ENCODE measurements at regions not wholly inside any gene's neighbourhood (a gene's known extent, or its start where the extent isn't known, plus 50 kb on each side); places are given as distances from the start of the nearest gene placed in this dataset.
"Not testable (repeated sequence)": the region's sequence is repeated elsewhere in the genome, so short reads cannot be mapped to it uniquely, and the experiment has no call there.

DNA sequence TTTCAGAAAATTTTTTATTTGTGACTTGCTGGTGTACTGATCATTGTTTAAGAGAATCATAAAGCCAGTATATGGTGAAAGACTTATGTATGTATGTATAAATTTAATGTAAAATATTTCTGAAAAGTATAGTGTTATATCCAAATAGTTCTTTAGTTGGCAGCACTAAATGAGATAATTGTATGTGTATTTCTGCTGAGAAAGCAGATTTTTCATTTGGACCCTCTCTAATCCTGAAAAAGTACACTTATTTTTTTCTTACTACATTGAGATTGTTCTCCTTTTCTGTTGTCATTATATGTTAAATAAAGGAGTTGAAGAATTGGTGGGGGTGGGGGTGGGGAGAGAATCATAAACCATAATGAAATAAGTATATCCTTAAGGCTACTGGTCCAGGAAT lies 324.9 kb upstream of the SUCLG2 start:
- H3K36me3 Mint-ChIP-seq (ENCODE audit: insufficient read depth) = no peaks in the 10 kb centered on the region
- no peaks in the 10 kb centered on the region for H3K9me3 Mint-ChIP-seq
- DNase-seq = no peak
- H3K27me3 Mint-ChIP-seq = no peaks in the 10 kb centered on the region
- H3K27ac Mint-ChIP-seq = no peak overlapping the region
- ATAC-seq (replicated peaks) = no peak
- H3K4me3 Mint-ChIP-seq = no peak overlapping the region
- no peaks in the 10 kb centered on the region for H3K4me1 Mint-ChIP-seq (ENCODE audit: low read depth in 2 of 2)

DNA sequence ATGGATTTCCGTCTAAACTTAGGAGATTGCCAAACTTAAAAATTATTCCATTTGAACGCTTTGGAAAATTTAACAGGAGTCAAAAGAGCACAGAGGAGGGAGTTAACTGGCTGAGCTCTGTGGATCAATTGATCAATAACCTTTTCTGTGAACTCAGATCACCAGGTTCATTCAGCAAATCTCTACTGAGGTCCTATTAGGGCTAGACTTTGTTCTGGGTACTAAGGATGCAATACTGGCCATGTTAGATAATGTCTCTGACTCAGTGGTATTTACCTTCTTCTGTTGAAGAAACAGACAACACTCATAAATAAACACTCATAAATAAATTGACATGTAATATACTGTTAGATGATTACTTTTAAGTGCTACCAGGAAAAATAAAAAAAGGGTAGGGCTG lies 323.4 kb upstream of the SUCLG2 start:
- Mint-ChIP-seq H3K4me3 (no peak overlapping the region), H3K27ac (no peak overlapping the region), H3K4me1 (ENCODE audit: low read depth in 2 of 2) (no peaks in the 10 kb centered on the region), H3K27me3 (no peaks in the 10 kb centered on the region), H3K36me3 (ENCODE audit: insufficient read depth) (no peaks in the 10 kb centered on the region), H3K9me3 (no peaks in the 10 kb centered on the region)
- ATAC-seq (replicated peaks) = no peak
- no peak for DNase-seq

DNA sequence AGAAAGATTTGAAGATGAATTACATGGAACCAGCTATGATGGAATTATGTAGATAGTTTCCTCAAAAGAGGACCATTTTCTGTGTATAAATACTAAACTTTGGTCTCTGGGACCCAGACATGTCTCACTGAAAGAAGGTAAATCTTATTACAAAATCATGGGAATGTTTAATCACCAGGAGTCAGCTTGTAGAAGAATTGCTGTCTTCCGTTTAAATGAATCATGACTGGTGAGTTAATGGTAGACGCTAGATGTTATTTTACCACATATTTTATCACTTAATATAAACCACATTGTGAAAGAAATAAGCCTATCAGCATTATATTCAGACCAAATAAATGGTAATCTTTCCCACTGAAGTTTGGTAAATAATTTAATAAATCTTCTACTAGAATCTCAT lies 322.3 kb upstream of the SUCLG2 start:
- Mint-ChIP-seq H3K4me3 (no peak overlapping the region), H3K4me1 (ENCODE audit: low read depth in 2 of 2) (no peaks in the 10 kb centered on the region), H3K36me3 (ENCODE audit: insufficient read depth) (no peaks in the 10 kb centered on the region), H3K27ac (no peak overlapping the region), H3K9me3 (no peaks in the 10 kb centered on the region), H3K27me3 (no peaks in the 10 kb centered on the region)
- DNase-seq (no peak), ATAC-seq (replicated peaks) (no peak)

DNA sequence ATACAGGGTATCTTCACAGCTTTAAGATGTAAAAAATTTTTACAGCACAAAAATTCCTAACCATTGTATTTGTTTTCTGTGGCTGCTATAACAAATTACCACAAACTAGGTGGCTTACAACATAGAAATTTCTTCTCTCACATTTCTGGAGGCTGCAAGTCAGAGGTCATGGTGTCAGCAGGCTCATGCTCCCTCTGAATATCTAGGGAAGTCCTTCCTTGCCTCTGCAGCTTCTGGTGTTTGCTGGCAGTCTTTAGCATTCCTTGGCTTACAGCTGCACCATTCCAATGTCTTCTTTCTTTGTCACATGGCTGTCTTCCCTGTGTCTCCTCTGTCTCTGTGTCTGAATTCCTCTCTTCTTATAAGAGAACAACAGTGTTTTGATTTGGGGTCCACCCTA lies 310.2 kb upstream of the SUCLG2 start:
- H3K27ac Mint-ChIP-seq = no peak overlapping the region
- peaks cover 0 to 9% of the 10 kb centered on the region in 2 donors for H3K27me3 Mint-ChIP-seq
- no peaks in the 10 kb centered on the region for H3K4me1 Mint-ChIP-seq (ENCODE audit: low read depth in 2 of 2)
- DNase-seq (no peak), ATAC-seq (replicated peaks) (no peak)
- H3K36me3 Mint-ChIP-seq (ENCODE audit: insufficient read depth) = no peaks in the 10 kb centered on the region
- peaks cover 2 to 13% of the 10 kb centered on the region in 2 donors for H3K9me3 Mint-ChIP-seq
- H3K4me3 Mint-ChIP-seq = no peak overlapping the region

DNA sequence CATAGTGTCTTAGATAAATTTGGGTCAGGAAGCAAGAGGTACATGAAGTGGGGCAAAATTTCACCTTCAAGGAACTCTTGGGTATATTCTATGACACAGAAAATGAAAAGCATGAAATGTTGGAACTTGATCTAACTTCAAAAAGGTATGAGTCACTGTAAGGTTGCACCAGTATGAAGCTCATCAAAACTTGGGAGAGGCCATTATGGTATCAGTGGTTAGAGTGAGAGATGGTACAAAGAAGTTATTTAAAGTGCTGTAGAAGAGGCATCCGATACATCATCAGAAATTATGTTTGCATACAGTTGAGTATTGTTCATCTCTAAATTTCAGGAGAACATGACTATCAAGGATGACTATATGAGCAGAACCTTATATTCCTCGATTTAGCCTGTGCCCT lies 302.9 kb upstream of the SUCLG2 start:
- H3K9me3 Mint-ChIP-seq = peaks cover 2 to 8% of the 10 kb centered on the region in 2 donors
- H3K27me3 Mint-ChIP-seq = peaks cover 5 to 20% of the 10 kb centered on the region in 2 donors
- no peak for DNase-seq
- H3K4me3 Mint-ChIP-seq = no peak overlapping the region
- no peak overlapping the region for H3K27ac Mint-ChIP-seq
- no peak for ATAC-seq (replicated peaks)
- no peaks in the 10 kb centered on the region for H3K4me1 Mint-ChIP-seq (ENCODE audit: low read depth in 2 of 2)
- no peaks in the 10 kb centered on the region for H3K36me3 Mint-ChIP-seq (ENCODE audit: insufficient read depth)

DNA sequence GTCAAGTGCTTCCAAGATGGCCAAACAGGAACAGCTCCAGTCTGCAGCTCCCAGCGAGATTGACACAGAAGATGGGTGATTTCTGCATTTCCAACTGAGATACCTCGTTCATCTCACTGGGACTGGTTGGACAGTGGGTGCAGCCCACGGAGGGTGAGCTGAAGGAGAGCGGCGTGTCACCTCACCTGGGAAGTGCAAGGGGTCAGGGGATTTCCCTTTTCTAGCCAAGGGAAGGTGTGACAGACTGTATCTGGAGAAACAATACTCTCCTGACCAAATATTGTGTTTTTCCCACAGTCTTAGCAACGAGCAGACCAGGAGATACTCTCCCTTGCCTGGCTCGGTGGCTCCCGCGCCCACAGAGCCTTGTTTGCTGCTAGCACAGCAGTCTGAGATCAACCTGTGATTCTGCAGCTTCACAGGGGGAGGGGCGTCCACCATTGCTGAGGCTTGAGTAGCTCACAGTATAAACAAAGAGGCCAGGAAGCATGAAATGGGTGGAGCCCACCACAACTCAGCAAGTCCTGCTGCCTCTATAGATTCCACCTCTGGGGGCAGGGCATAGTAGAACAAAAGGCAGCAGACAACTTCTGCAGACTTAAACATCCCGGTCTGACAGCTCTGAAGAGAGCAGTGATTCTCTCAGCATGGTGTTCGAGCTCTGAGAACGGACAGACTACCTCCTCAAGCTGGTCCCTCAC lies 293.5 kb upstream of the SUCLG2 start:
- Mint-ChIP-seq H3K4me1 (ENCODE audit: low read depth in 2 of 2) (peaks cover 12 to 14% of the 10 kb centered on the region in 2 donors), H3K9me3 (no peaks in the 10 kb centered on the region), H3K4me3 (peak overlapping the region; percentile 74 to 75), H3K27ac (peak overlapping the region; percentile 35 to 76), H3K36me3 (ENCODE audit: insufficient read depth) (no peaks in the 10 kb centered on the region), H3K27me3 (no peaks in the 10 kb centered on the region)
- ATAC-seq (replicated peaks) = peak; percentile 98
- DNase-seq = peak; percentile 55 to 68 (median 62)

DNA sequence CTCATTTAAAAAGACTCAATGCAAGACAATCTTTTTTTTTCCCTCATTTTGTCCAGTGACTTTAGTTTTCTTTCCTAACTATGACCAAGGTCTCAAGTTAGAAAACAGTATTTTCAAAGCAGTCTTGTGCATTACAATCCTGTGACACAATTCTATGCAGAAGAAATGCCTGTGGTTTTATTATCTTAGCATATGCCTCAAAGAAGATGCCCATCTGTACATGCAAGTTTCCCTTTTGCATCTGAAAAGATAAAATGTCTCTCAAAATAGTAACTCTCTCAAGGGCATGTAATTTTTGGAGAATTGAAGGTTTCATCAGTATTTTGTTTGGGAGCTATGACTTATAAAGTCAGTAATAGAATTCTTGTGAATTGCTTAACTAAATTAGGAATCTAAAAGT lies 292.0 kb upstream of the SUCLG2 start:
- Mint-ChIP-seq H3K9me3 (no peaks in the 10 kb centered on the region), H3K4me3 (no peak overlapping the region), H3K4me1 (ENCODE audit: low read depth in 2 of 2) (peaks cover 12 to 14% of the 10 kb centered on the region in 2 donors), H3K27me3 (no peaks in the 10 kb centered on the region), H3K36me3 (ENCODE audit: insufficient read depth) (no peaks in the 10 kb centered on the region), H3K27ac (no peak overlapping the region)
- DNase-seq = no peak
- ATAC-seq (replicated peaks) = no peak

DNA sequence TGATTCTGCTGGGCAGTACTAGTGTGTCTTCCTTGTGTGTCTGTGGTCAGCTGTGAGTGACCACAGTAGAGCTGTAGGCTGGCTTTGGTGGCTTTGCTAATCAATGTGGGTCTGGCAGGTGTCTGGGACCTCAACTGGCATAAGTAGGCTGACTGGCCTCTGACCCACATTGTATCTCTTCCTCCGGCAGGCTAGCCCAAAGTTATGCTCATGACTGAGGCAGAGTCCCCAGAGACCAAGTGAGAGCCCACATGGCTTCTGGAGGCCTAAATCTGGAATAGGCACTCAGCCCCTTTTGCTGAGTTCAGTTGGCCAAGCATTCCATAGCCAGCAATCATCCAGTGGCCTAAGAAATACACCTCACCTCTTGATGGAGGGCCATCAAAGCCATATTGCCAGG lies 289.1 kb upstream of the SUCLG2 start:
- H3K9me3 Mint-ChIP-seq = no peaks in the 10 kb centered on the region
- peaks cover 11 to 12% of the 10 kb centered on the region in 2 donors for H3K4me1 Mint-ChIP-seq (ENCODE audit: low read depth in 2 of 2)
- ATAC-seq (replicated peaks) = no peak
- H3K36me3 Mint-ChIP-seq (ENCODE audit: insufficient read depth) = no peaks in the 10 kb centered on the region
- H3K27me3 Mint-ChIP-seq = no peaks in the 10 kb centered on the region
- DNase-seq = no peak
- H3K4me3 Mint-ChIP-seq = no peak overlapping the region
- H3K27ac Mint-ChIP-seq = no peak overlapping the region

DNA sequence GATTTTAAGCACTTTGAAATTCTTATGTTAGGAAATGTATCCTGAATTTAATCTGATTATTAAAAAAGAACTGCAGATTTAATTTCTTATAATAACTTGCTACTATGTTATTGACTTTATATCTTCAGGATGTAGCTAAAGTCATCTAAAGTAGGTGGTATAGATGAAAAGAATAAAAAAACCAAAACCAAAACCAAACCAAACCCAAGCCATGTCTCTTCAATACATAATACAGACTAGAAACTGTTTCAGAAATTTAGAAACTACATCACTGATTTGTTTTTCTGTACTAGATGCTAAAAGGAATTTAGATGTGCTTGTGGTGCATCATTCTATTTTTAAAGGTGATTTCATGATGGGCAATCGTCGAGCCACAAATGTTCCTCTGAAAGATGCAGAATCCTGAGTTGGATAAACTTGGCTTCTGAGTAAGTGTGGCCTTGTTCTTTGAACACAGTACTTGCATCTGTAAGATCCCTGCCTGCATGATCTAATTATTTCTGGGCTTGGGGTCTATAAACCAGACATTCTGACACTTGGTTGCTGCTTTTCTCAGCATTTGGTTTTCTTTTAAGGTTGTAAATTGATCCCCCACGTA lies 287.1 kb upstream of the SUCLG2 start:
- DNase-seq (no peak), ATAC-seq (replicated peaks) (no peak)
- no peaks in the 10 kb centered on the region for H3K4me1 Mint-ChIP-seq (ENCODE audit: low read depth in 2 of 2)
- H3K9me3 Mint-ChIP-seq = no peaks in the 10 kb centered on the region
- no peaks in the 10 kb centered on the region for H3K27me3 Mint-ChIP-seq
- H3K4me3 Mint-ChIP-seq = no peak overlapping the region
- no peaks in the 10 kb centered on the region for H3K36me3 Mint-ChIP-seq (ENCODE audit: insufficient read depth)
- H3K27ac Mint-ChIP-seq = no peak overlapping the region

DNA sequence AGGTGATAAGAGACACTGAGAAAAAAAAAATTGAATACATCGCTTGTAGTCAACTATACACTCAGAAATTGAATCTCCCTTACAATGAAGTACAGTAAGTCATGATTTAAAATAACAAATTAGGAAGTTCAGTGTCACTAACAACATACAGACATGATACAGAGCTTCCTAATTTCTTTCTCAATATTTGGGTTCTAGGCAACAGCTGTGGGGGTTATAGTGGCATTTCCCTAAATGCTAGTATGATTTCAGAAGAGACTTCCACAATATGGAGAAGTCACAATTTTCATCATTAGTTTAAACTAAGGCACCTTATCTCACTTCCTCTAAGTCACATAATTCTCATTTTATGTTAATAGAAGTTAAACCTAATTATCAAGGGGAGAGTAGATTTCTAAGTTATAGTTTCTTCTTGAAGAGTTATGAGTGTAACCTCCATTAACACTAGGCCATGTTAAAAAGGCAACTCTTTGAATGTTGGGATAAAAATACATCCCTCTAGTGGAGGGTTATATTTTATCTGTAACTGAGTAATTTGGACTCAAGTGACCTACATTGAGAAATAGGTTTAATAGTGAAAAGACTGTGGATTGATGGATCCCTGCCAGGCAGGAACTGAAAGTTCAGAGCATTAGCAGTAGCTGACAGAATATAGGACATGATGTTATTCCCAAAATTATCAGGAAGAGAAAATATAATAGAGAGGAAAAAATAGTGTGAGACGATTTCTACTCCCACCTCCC lies 286.0 kb upstream of the SUCLG2 start:
- DNase-seq = no peak
- Mint-ChIP-seq H3K36me3 (ENCODE audit: insufficient read depth) (no peaks in the 10 kb centered on the region), H3K4me1 (ENCODE audit: low read depth in 2 of 2) (no peaks in the 10 kb centered on the region), H3K27me3 (no peaks in the 10 kb centered on the region), H3K9me3 (no peaks in the 10 kb centered on the region), H3K4me3 (no peak overlapping the region), H3K27ac (no peak overlapping the region)
- no peak for ATAC-seq (replicated peaks)

DNA sequence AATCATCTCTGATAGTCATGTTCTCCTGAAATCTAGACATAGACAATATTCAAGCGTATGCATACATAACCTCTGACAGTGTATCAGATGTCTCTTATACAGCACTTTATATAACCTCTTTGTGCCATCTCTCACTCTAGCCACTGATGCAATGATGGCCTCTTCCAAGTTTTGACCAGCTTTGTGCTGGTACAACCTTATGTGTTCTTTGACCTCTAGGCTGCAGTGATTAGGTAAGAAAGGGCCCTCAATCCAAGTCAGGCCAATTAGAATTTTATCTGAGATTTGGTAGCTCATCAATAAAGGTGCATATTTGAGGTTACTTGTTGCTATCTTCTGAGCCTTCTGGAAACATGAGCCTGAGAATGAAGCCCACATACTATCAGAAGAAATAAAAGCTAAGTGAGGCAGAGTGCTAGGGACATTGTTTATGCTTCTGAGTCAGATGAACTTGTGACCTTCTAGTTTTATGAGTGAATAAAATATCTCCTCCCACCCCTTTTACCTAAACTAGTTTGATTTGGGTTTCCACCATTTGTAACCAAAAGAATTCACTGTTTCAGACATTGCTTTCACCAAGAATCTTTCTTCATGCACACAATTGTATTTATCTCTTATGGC lies 283.2 kb upstream of the SUCLG2 start:
- Mint-ChIP-seq H3K4me1 (ENCODE audit: low read depth in 2 of 2) (no peaks in the 10 kb centered on the region), H3K9me3 (no peaks in the 10 kb centered on the region), H3K27me3 (no peaks in the 10 kb centered on the region), H3K27ac (no peak overlapping the region), H3K36me3 (ENCODE audit: insufficient read depth) (no peaks in the 10 kb centered on the region), H3K4me3 (no peak overlapping the region)
- no peak for ATAC-seq (replicated peaks)
- no peak for DNase-seq

DNA sequence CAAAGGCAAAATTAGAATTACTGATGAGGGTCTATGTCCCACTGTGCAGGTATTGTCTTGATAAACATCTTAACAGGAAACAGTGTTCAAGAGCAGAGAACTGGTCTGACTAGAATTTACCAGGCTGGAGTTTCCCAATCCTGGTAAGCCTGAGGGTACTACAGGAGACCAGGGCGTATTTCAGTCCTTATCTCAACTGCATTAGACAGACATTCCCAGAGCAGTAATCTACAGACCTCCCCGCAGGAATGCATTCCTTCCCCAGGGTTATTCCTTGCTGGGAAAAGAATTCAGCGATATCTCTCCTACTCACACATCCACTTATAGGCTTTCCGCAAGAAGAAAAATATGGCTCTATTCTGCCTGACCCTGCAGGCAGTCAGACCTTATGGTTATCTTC lies 276.0 kb upstream of the SUCLG2 start:
- H3K27ac Mint-ChIP-seq; H3K36me3 Mint-ChIP-seq (ENCODE audit: insufficient read depth); ATAC-seq (replicated peaks): not testable (repeated sequence)

DNA sequence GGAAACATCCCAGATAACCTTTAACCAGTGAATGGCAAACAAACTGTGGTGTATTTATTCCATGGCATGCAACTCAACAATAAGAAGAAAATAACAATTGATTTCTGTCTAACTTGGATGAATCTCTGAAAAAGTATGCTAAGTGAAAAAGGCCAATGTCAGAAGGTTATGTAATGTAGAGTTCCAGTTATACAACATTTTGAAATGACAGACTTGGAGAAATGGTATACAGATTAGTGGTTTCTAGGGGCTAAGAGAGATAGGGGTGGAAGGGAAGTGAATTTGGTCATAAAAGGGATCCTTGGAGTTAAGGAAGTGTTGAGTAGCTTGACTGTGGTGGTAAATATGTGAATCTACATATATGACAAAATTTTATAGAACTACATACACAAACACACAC lies 269.4 kb upstream of the SUCLG2 start:
- Mint-ChIP-seq H3K4me3 (no peak overlapping the region), H3K4me1 (ENCODE audit: low read depth in 2 of 2) (no peaks in the 10 kb centered on the region)

More for the DNA sequence above, 276.0 kb upstream of the SUCLG2 start:
- DNase-seq; H3K9me3 Mint-ChIP-seq; H3K4me1 Mint-ChIP-seq (ENCODE audit: low read depth in 2 of 2); H3K4me3 Mint-ChIP-seq: not testable (repeated sequence)
- peaks cover 0 to 11% of the 10 kb centered on the region in 2 donors for H3K27me3 Mint-ChIP-seq

More for the DNA sequence above, 269.4 kb upstream of the SUCLG2 start:
- ATAC-seq (replicated peaks) (no peak), DNase-seq (no peak)
- Mint-ChIP-seq H3K36me3 (ENCODE audit: insufficient read depth) (no peaks in the 10 kb centered on the region), H3K27me3 (peaks cover 7 to 12% of the 10 kb centered on the region in 2 donors), H3K9me3 (peaks cover 0 to 1% of the 10 kb centered on the region in 2 donors), H3K27ac (no peak overlapping the region)
